ENCODE measurements at regions not wholly inside any gene's neighbourhood (a gene's known extent, or its start where the extent isn't known, plus 50 kb on each side); places are given as distances from the start of the nearest gene placed in this dataset.

- TF ChIP-seq POLR2AphosphoS5 (IDR thresholded peaks at IDR 0.05; ENCODE audit: low read depth) (no peak), CTCF (conservative IDR thresholded peaks at IDR 0.05; ENCODE audit: low read depth in 2 of 2) (no peak), EZH2phosphoT487 (IDR thresholded peaks at IDR 0.05; ENCODE audit: unreplicated experiment) (no peak), EZH2 (IDR thresholded peaks at IDR 0.05; ENCODE audit: low read depth, unreplicated experiment) (no peak), STAT1 (IDR thresholded peaks at IDR 0.05; ENCODE audit: unreplicated experiment) (no peak), JUNB (IDR thresholded peaks at IDR 0.05; ENCODE audit: unreplicated experiment) (no peak), CREB1 (CRISPR knock-in tag; IDR thresholded peaks at IDR 0.05; ENCODE audit: low read depth) (no peak), REST (IDR thresholded peaks at IDR 0.05; ENCODE audit: unreplicated experiment) (no peak), ZNF331 (CRISPR knock-in tag; IDR thresholded peaks at IDR 0.05; ENCODE audit: low read depth) (no peak)
Observed at GRCh38 chr16:6701096-6701495, 631.5 kb upstream of the RBFOX1 start.
